Subcutaneous abdominal adipose tissue (tissue), 5 donors: ENCODE measurements at regions not wholly inside any gene's neighbourhood (a gene's known extent, or its start where the extent isn't known, plus 50 kb on each side); places are given as distances from the start of the nearest gene placed in this dataset.

Experiments used
- H3K27ac ChIP-seq: one replicate; pipeline ENCODE4 v1.7.0; 2013; ENCODE audit warnings: low read depth, mild to moderate bottlenecking, inconsistent platforms, low read length, moderate library complexity
- H3K27me3 ChIP-seq, 5 donors: one replicate each; pipeline ENCODE4 v1.7.0; 2013; ENCODE audit warnings: low read length in 5 of 5, inconsistent platforms in 1 of 5; ENCODE audit not compliant: control insufficient read depth in 5 of 5, insufficient read depth in 4 of 5
- H3K36me3 ChIP-seq, 5 donors: one replicate each; pipeline ENCODE4 v1.7.0; 2013; ENCODE audit warnings: low read length in 5 of 5; ENCODE audit not compliant: control insufficient read depth in 5 of 5, insufficient read depth in 5 of 5
- H3K4me1 ChIP-seq, 5 donors: one replicate each; pipeline ENCODE4 v1.7.0; 2013; ENCODE audit warnings: low read length in 5 of 5, mild to moderate bottlenecking in 3 of 5, moderate library complexity in 1 of 5; ENCODE audit not compliant: control insufficient read depth in 5 of 5, insufficient read depth in 5 of 5
- H3K4me3 ChIP-seq, 5 donors: one replicate each; pipeline ENCODE4 v1.7.0; 2013; ENCODE audit warnings: low read length in 5 of 5, low read depth in 1 of 5
- H3K9ac ChIP-seq, 5 donors: one replicate each; pipeline ENCODE4 v1.7.0; 2013; ENCODE audit warnings: low read length in 5 of 5, mild to moderate bottlenecking in 4 of 5, moderate library complexity in 3 of 5
- H3K9me3 ChIP-seq, 5 donors: one replicate each; pipeline ENCODE4 v1.7.0; 2013; ENCODE audit warnings: low read length in 5 of 5; ENCODE audit not compliant: control insufficient read depth in 5 of 5
- donor health status: healthy.
- donor health status: healthy.
- donor health status: healthy.
- donor health status: healthy.
- donor health status: healthy.

- Histone ChIP-seq H3K4me1 (peaks cover 0 to 26% (median 15%) of the 10 kb centered on the region in 5 donors), H3K27ac (no peak overlapping the region), H3K36me3 (no peaks in the 10 kb centered on the region), H3K4me3 (no peak overlapping the region), H3K9ac (no peak overlapping the region), H3K9me3 (no peaks in the 10 kb centered on the region), H3K27me3 (peaks cover 0 to 3% (median 0%) of the 10 kb centered on the region in 5 donors)
Observed at GRCh38 chr21:33974513-33975468, 59.2 kb upstream of the ATP5PO start.

- Histone ChIP-seq H3K36me3 (no peaks in the 10 kb centered on the region), H3K27me3 (peaks cover 0 to 4% (median 0%) of the 10 kb centered on the region in 5 donors), H3K9me3 (no peaks in the 10 kb centered on the region), H3K4me3 (no peak overlapping the region), H3K9ac (no peak overlapping the region), H3K27ac (no peak overlapping the region), H3K4me1 (peaks cover 0 to 41% (median 24%) of the 10 kb centered on the region in 5 donors)
Observed at GRCh38 chr21:33973268-33973667, 57.7 kb upstream of the ATP5PO start.

- Histone ChIP-seq H3K9ac (no peak overlapping the region), H3K4me3 (no peak overlapping the region), H3K9me3 (no peaks in the 10 kb centered on the region), H3K36me3 (no peaks in the 10 kb centered on the region), H3K27ac (no peak overlapping the region), H3K4me1 (peaks cover 0 to 44% (median 24%) of the 10 kb centered on the region in 5 donors), H3K27me3 (peaks cover 0 to 4% (median 0%) of the 10 kb centered on the region in 5 donors)
Observed at GRCh38 chr21:33972539-33972938, 56.9 kb upstream of the ATP5PO start.

GRCh38 chr21:33971492-33972013 is 55.9 kb upstream of the ATP5PO start:
- H3K27me3 ChIP-seq = peaks cover 0 to 4% (median 0%) of the 10 kb centered on the region in 5 donors
- H3K36me3 ChIP-seq = no peaks in the 10 kb centered on the region
- H3K9ac ChIP-seq = no peak overlapping the region
- H3K27ac ChIP-seq = no peak overlapping the region
- no peak overlapping the region for H3K4me3 ChIP-seq
- H3K9me3 ChIP-seq = no peaks in the 10 kb centered on the region
- peaks cover 0 to 39% (median 22%) of the 10 kb centered on the region in 5 donors for H3K4me1 ChIP-seq

GRCh38 chr21:33969581-33969980 is 54.0 kb upstream of the ATP5PO start:
- peaks cover 0 to 4% (median 0%) of the 10 kb centered on the region in 5 donors for H3K27me3 ChIP-seq
- no peaks in the 10 kb centered on the region for H3K36me3 ChIP-seq
- no peak overlapping the region for H3K4me3 ChIP-seq
- peaks cover 0 to 33% (median 14%) of the 10 kb centered on the region in 5 donors for H3K4me1 ChIP-seq
- H3K9me3 ChIP-seq = no peaks in the 10 kb centered on the region
- no peak overlapping the region for H3K9ac ChIP-seq
- H3K27ac ChIP-seq = peak overlapping the region; percentile 4

- Histone ChIP-seq H3K9ac (no peak overlapping the region), H3K4me1 (peaks cover 0 to 33% (median 14%) of the 10 kb centered on the region in 5 donors), H3K9me3 (no peaks in the 10 kb centered on the region), H3K36me3 (no peaks in the 10 kb centered on the region), H3K4me3 (no peak overlapping the region), H3K27me3 (peaks cover 0 to 4% (median 0%) of the 10 kb centered on the region in 5 donors), H3K27ac (peak overlapping the region; percentile 4)
Observed at GRCh38 chr21:33968995-33969348, 53.4 kb upstream of the ATP5PO start.

- Histone ChIP-seq H3K9ac (no peak overlapping the region), H3K9me3 (no peaks in the 10 kb centered on the region), H3K27ac (peak overlapping the region; percentile 4), H3K36me3 (no peaks in the 10 kb centered on the region), H3K27me3 (peaks cover 0 to 4% (median 0%) of the 10 kb centered on the region in 5 donors), H3K4me3 (peak overlapping the region in 1 of 5 donors; percentile 15), H3K4me1 (peaks cover 0 to 33% (median 14%) of the 10 kb centered on the region in 5 donors)
Observed at GRCh38 chr21:33968080-33968994, 52.7 kb upstream of the ATP5PO start.

- H3K4me3 ChIP-seq = no peak overlapping the region
- H3K9me3 ChIP-seq = no peaks in the 10 kb centered on the region
- H3K27me3 ChIP-seq = peaks cover 0 to 4% (median 0%) of the 10 kb centered on the region in 5 donors
- no peak overlapping the region for H3K9ac ChIP-seq
- H3K36me3 ChIP-seq = no peaks in the 10 kb centered on the region
- peaks cover 0 to 33% (median 14%) of the 10 kb centered on the region in 5 donors for H3K4me1 ChIP-seq
- H3K27ac ChIP-seq = no peak overlapping the region
Observed at GRCh38 chr21:33967086-33967571, 51.5 kb upstream of the ATP5PO start.

GRCh38 chr21:33966324-33966949 is 50.8 kb upstream of the ATP5PO start:
- Histone ChIP-seq H3K36me3 (no peaks in the 10 kb centered on the region), H3K27ac (no peak overlapping the region), H3K9me3 (no peaks in the 10 kb centered on the region)

More at GRCh38 chr21:33966324-33966949, 50.8 kb upstream of the ATP5PO start:
- H3K27me3 ChIP-seq = peaks cover 0 to 4% (median 0%) of the 10 kb centered on the region in 5 donors
- H3K9ac ChIP-seq = no peak overlapping the region
- peaks cover 0 to 31% (median 9%) of the 10 kb centered on the region in 5 donors for H3K4me1 ChIP-seq
- H3K4me3 ChIP-seq = no peak overlapping the region
